HepG2 (cell line): ENCODE measurements at regions not wholly inside any gene's neighbourhood (a gene's known extent, or its start where the extent isn't known, plus 50 kb on each side); places are given as distances from the start of the nearest gene placed in this dataset.

Source experiments
- ASH2L ChIP-seq: fragments of 300-600, 200-600 bp; sonication (generic); IDR thresholded peaks from 2 replicates; pipeline ENCODE4 v1.7.0; 2017; ENCODE audit warnings: low read depth, mild to moderate bottlenecking, moderate library complexity, mixed read lengths, low read length; ENCODE audit not compliant: insufficient read length
- CEBPZ ChIP-seq: IDR thresholded peaks from 2 replicates; pipeline ENCODE4 v1.6.1; 2012; ENCODE audit warnings: low read length, improper control_type of control experiment
- FOXA3 ChIP-seq: IDR thresholded peaks from 2 replicates; pipeline ENCODE4 v1.6.1; 2016; ENCODE audit warnings: missing genetic modification reagents, missing compliant biosample characterization
- HNRNPLL ChIP-seq: fragments of 200-400 bp; formaldehyde crosslinking; IDR thresholded peaks from 2 replicates; pipeline ENCODE4 v1.6.1; 2017; ENCODE audit warnings: mild to moderate bottlenecking, low read depth, low read length; ENCODE audit not compliant: poor library complexity, severe bottlenecking
- KLF12 ChIP-seq: sonication (generic); formaldehyde crosslinking; IDR thresholded peaks from 2 replicates; pipeline ENCODE4 v1.4.0; 2020; ENCODE audit warnings: missing genetic modification reagents, borderline replicate concordance
- MEF2D ChIP-seq: sonication (generic); formaldehyde crosslinking; IDR thresholded peaks from 2 replicates; pipeline ENCODE4 v1.5.1; 2020; ENCODE audit warnings: mild to moderate bottlenecking, missing genetic modification reagents
- SAFB2 ChIP-seq: sonication (generic); formaldehyde crosslinking; IDR thresholded peaks from 2 replicates; pipeline ENCODE4 v1.5.1; 2020; ENCODE audit warnings: missing genetic modification reagents, low read depth, mild to moderate bottlenecking, borderline replicate concordance
- SALL1 ChIP-seq: sonication (generic); formaldehyde crosslinking; IDR thresholded peaks from 2 replicates; pipeline ENCODE4 v1.8.0; 2022; ENCODE audit warnings: mild to moderate bottlenecking, missing genetic modification reagents
- SP1 ChIP-seq, 2 experiments: fragments of 450-650 bp in 1 of 2; sonication (generic) in 1 of 2; formaldehyde crosslinking in 1 of 2; IDR thresholded peaks; 2 replicates each; pipeline versions ENCODE4 v1.4.0 to v1.6.1; 2016 to 2020; ENCODE audit warnings: missing genetic modification reagents in 1 of 2
- TFDP2 ChIP-seq: sonication (generic); formaldehyde crosslinking; IDR thresholded peaks from 2 replicates; pipeline ENCODE4 v1.4.0; 2020; ENCODE audit warnings: missing genetic modification reagents
- ZFP91 ChIP-seq: sonication (generic); formaldehyde crosslinking; IDR thresholded peaks from 2 replicates; pipeline ENCODE4 v1.9.0; 2022; ENCODE audit warnings: missing genetic modification reagents, mild to moderate bottlenecking, borderline replicate concordance
- ZIK1 ChIP-seq: sonication (generic); formaldehyde crosslinking; IDR thresholded peaks from 2 replicates; pipeline ENCODE4 v1.5.0; 2020; ENCODE audit warnings: mild to moderate bottlenecking, low read depth, missing genetic modification reagents, borderline replicate concordance
- ZNF251 ChIP-seq: sonication (generic); formaldehyde crosslinking; IDR thresholded peaks from 2 replicates; pipeline ENCODE4 v1.9.0; 2021; ENCODE audit warnings: mild to moderate bottlenecking, missing genetic modification reagents
- ZNF562 ChIP-seq: sonication (generic); formaldehyde crosslinking; IDR thresholded peaks from 2 replicates; pipeline ENCODE4 v1.8.0; 2022; ENCODE audit warnings: missing genetic modification reagents, borderline replicate concordance
- ZNF672 ChIP-seq: sonication (generic); formaldehyde crosslinking; IDR thresholded peaks from 2 replicates; pipeline ENCODE4 v1.8.1; 2022; ENCODE audit warnings: missing genetic modification reagents
- ZNF720 ChIP-seq: sonication (generic); formaldehyde crosslinking; IDR thresholded peaks from 2 replicates; pipeline ENCODE4 v1.4.0; 2020; ENCODE audit warnings: missing genetic modification reagents
- ZNF775 ChIP-seq: sonication (generic); formaldehyde crosslinking; IDR thresholded peaks from 2 replicates; pipeline ENCODE4 v1.4.0; 2020; ENCODE audit warnings: missing genetic modification reagents, mild to moderate bottlenecking, moderate library complexity, borderline replicate concordance
- ZSCAN30 ChIP-seq: sonication (generic); formaldehyde crosslinking; IDR thresholded peaks from 2 replicates; pipeline ENCODE4 v1.5.0; 2020; ENCODE audit warnings: mild to moderate bottlenecking, missing genetic modification reagents
- TF ChIP-seq, protein P1 (sequence below): sonication (generic); formaldehyde crosslinking; IDR thresholded peaks from 2 replicates; pipeline ENCODE4 v1.5.0; 2020; ENCODE audit warnings: missing genetic modification reagents, mild to moderate bottlenecking, borderline replicate concordance
- TF ChIP-seq, protein P2 (sequence below): sonication (generic); formaldehyde crosslinking; IDR thresholded peaks from 2 replicates; pipeline ENCODE4 v1.9.0; 2021; ENCODE audit warnings: missing genetic modification reagents, mild to moderate bottlenecking, borderline replicate concordance

- TF ChIP-seq TFDP2 (CRISPR knock-in tag) (peak; percentile 84), SALL1 (CRISPR knock-in tag) (peak; percentile 100), FOXA3 (CRISPR knock-in tag) (peak; percentile 91), MEF2D (peak; percentile 99), KLF12 (CRISPR knock-in tag) (peak; percentile 100), ZNF672 (peak; percentile 96), SP1 (IDR thresholded peaks at IDR 0.05) (no peak), SP1 (CRISPR knock-in tag; IDR thresholded peaks at IDR 0.05) (peak; percentile 94), ASH2L (no peak), ZNF562 (peak; percentile 90), ZSCAN30 (CRISPR knock-in tag) (peak; percentile 99), ZIK1 (CRISPR knock-in tag) (peak; percentile 100), HNRNPLL (no peak), ZNF720 (CRISPR knock-in tag) (peak; percentile 100), ZNF775 (CRISPR knock-in tag) (peak; percentile 96), ZNF251 (peak; percentile 99), SAFB2 (peak; percentile 99), ZFP91 (peak; percentile 66; the same call in 1 of the 2 replicates), CEBPZ (no peak)
- TF ChIP-seq, protein P1, sequence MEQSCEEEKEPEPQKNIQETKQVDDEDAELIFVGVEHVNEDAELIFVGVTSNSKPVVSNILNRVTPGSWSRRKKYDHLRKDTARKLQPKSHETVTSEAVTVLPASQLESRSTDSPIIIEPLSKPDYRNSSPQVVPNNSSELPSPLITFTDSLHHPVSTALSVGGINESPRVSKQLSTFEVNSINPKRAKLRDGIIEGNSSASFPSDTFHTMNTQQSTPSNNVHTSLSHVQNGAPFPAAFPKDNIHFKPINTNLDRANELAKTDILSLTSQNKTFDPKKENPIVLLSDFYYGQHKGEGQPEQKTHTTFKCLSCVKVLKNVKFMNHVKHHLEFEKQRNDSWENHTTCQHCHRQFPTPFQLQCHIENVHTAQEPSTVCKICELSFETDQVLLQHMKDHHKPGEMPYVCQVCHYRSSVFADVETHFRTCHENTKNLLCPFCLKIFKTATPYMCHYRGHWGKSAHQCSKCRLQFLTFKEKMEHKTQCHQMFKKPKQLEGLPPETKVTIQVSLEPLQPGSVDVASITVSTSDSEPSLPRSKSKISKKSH (CRISPR knock-in tag): peak; percentile 99
- TF ChIP-seq, protein P2, sequence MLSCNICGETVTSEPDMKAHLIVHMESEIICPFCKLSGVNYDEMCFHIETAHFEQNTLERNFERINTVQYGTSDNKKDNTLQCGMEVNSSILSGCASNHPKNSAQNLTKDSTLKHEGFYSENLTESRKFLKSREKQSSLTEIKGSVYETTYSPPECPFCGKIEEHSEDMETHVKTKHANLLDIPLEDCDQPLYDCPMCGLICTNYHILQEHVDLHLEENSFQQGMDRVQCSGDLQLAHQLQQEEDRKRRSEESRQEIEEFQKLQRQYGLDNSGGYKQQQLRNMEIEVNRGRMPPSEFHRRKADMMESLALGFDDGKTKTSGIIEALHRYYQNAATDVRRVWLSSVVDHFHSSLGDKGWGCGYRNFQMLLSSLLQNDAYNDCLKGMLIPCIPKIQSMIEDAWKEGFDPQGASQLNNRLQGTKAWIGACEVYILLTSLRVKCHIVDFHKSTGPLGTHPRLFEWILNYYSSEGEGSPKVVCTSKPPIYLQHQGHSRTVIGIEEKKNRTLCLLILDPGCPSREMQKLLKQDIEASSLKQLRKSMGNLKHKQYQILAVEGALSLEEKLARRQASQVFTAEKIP (CRISPR knock-in tag): peak; percentile 91; the same call in 1 of the 2 replicates
Observed at GRCh38 chr9:124110307-124110915, 98.8 kb downstream of the LHX2 start (continued).
